Right atrium auricular region (tissue), 2 donors: ENCODE measurements at regions not wholly inside any gene's neighbourhood (a gene's known extent, or its start where the extent isn't known, plus 50 kb on each side); places are given as distances from the start of the nearest gene placed in this dataset.

Experiments used
- DNase-seq: peaks from one replicate; pipeline ENCODE4 v3.0.0-alpha.2; 2019; ENCODE audit warnings: low spot score
- H3K27ac ChIP-seq, 2 donors: fragments of 200-600 bp; sonication (generic); 1 replicate in 1 of 2; 2 replicates in 1 of 2; pipeline ENCODE4 v1.5.1; 2016 to 2019
- H3K27me3 ChIP-seq, 2 donors: fragments of 200-600 bp; sonication (generic); one replicate each; pipeline versions ENCODE4 v1.5.1 to v1.6.0; 2017 to 2019
- H3K36me3 ChIP-seq: fragments of 200-600 bp; sonication (generic); one replicate; pipeline ENCODE4 v1.5.1; 2016
- H3K4me1 ChIP-seq, 2 donors: fragments of 200-600 bp; sonication (generic); one replicate each; pipeline versions ENCODE4 v1.5.1 to v1.6.0; 2017 to 2019
- H3K4me3 ChIP-seq, 2 donors: fragments of 200-600 bp; sonication (generic); 1 replicate in 1 of 2; 2 replicates in 1 of 2; pipeline ENCODE4 v1.5.1; 2017 to 2019; ENCODE audit warnings: mild to moderate bottlenecking in 1 of 2, moderate library complexity in 1 of 2
- H3K9me3 ChIP-seq, 2 donors: fragments of 200-600 bp; sonication (generic); one replicate each; pipeline ENCODE4 v1.5.1; 2019
- TF ChIP-seq, protein P1 (sequence below), 2 donors: fragments of 200-600 bp; sonication (generic); IDR thresholded peaks; one replicate each; pipeline ENCODE4 v1.5.1; 2019; ENCODE audit warnings: antibody characterized with exemption in 2 of 2

DNA sequence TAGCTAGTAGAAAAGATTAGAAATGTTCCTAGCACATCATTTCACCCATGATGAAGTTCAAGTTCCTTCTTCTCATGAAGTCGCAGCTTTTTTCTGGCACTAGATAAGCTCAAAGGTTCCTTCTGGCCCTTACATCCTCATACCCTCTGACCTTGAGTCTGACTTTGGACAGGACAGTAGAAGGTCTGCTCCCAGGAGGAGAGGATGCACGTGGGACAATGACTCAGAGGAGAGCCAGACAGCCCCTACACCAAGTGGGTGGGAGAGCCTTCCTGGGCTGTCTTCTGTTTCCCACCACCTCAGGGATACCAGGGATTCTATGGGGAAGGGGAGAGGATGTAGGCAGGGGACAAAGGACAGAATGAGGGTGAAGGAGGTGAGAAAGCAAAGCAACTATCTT is 86.0 kb downstream of the HHIPL2 start:
- TF ChIP-seq, protein P1, sequence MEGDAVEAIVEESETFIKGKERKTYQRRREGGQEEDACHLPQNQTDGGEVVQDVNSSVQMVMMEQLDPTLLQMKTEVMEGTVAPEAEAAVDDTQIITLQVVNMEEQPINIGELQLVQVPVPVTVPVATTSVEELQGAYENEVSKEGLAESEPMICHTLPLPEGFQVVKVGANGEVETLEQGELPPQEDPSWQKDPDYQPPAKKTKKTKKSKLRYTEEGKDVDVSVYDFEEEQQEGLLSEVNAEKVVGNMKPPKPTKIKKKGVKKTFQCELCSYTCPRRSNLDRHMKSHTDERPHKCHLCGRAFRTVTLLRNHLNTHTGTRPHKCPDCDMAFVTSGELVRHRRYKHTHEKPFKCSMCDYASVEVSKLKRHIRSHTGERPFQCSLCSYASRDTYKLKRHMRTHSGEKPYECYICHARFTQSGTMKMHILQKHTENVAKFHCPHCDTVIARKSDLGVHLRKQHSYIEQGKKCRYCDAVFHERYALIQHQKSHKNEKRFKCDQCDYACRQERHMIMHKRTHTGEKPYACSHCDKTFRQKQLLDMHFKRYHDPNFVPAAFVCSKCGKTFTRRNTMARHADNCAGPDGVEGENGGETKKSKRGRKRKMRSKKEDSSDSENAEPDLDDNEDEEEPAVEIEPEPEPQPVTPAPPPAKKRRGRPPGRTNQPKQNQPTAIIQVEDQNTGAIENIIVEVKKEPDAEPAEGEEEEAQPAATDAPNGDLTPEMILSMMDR (IDR thresholded peaks at IDR 0.05), result no peak
- H3K36me3 ChIP-seq, result no peaks in the 10 kb centered on the region
- DNase-seq, result no peak
- no peaks in the 10 kb centered on the region for H3K27me3 ChIP-seq
- H3K4me3 ChIP-seq, result no peak overlapping the region
- no peak overlapping the region for H3K27ac ChIP-seq
- peaks cover 0 to 12% of the 10 kb centered on the region in 2 donors for H3K9me3 ChIP-seq
- peaks cover 0 to 12% of the 10 kb centered on the region in 2 donors for H3K4me1 ChIP-seq

DNA sequence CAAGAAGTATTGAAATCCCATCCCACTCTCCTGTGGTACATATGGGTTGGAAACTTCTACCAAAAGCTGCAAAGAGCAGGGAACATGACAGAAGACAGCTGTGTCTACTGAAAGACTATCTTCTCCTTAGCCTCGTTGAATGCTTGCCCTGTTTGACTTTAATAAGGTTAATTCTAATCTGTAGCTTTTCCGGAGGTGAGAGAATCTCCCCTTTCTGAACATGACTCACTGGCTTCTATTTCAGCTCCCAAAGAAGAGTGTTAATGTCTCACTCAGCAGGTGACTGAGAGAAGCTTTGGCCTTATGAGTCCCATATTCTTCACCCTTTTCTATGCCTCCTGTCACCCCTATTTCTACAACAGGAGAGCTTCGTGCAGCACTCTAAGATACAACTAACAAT is 88.3 kb downstream of the HHIPL2 start:
- Histone ChIP-seq H3K36me3 (no peaks in the 10 kb centered on the region), H3K4me1 (peaks cover 0 to 9% of the 10 kb centered on the region in 2 donors), H3K27me3 (no peaks in the 10 kb centered on the region), H3K27ac (no peak overlapping the region), H3K9me3 (peaks cover 0 to 14% of the 10 kb centered on the region in 2 donors), H3K4me3 (no peak overlapping the region)
- no peak for DNase-seq
- TF ChIP-seq, protein P1 (IDR thresholded peaks at IDR 0.05), result no peak

DNA sequence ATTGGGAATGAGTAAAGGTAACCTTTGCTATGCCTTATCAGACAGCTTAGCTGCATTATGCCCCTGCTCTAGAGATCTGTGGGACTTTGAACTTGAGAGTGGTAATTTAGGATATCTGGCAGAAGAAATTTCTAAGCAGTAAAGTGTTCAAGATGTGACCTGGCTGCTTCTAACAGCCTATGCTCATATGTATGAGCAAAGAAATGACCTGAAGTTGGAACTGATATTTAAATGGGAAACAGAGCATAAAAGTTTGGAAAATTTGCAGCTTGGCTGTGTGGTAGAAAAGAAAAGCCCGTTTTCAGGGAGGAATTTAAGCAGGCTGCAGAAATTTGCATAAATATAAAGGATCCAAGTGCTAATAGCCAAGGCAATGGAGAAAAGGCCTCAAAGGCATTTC is 90.4 kb downstream of the HHIPL2 start:
- TF ChIP-seq, protein P1 (IDR thresholded peaks at IDR 0.05), result no peak
- H3K4me3 ChIP-seq, result no peak overlapping the region
- H3K4me1 ChIP-seq, result peaks cover 0 to 12% of the 10 kb centered on the region in 2 donors
- H3K9me3 ChIP-seq, result peaks cover 0 to 14% of the 10 kb centered on the region in 2 donors
- H3K27me3 ChIP-seq, result no peaks in the 10 kb centered on the region
- no peaks in the 10 kb centered on the region for H3K36me3 ChIP-seq
- DNase-seq, result no peak
- H3K27ac ChIP-seq, result no peak overlapping the region

DNA sequence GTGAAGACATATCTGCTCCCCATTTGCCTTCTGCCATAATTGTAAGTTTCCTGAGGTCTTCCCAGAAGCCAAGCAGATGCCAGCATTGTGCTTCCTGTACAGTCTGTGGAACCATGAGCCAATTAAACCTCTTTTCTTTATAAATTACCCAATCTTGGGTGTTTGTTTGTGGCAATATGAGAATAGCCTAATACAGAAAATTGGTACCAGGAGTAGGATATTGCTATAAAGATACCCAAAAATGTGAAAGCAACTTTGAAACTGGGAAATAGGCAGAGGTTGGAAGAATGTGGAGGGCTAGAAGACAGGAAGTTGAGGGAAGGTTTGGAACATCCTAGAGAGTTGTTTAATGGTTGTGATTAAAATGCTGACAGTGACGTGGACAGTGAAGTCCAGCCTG is 90.8 kb downstream of the HHIPL2 start:
- Histone ChIP-seq H3K9me3 (peaks cover 0 to 14% of the 10 kb centered on the region in 2 donors), H3K4me1 (peaks cover 0 to 12% of the 10 kb centered on the region in 2 donors), H3K27me3 (no peaks in the 10 kb centered on the region), H3K4me3 (no peak overlapping the region), H3K36me3 (no peaks in the 10 kb centered on the region), H3K27ac (no peak overlapping the region)
- DNase-seq, result no peak
- TF ChIP-seq, protein P1 (IDR thresholded peaks at IDR 0.05), result no peak

DNA sequence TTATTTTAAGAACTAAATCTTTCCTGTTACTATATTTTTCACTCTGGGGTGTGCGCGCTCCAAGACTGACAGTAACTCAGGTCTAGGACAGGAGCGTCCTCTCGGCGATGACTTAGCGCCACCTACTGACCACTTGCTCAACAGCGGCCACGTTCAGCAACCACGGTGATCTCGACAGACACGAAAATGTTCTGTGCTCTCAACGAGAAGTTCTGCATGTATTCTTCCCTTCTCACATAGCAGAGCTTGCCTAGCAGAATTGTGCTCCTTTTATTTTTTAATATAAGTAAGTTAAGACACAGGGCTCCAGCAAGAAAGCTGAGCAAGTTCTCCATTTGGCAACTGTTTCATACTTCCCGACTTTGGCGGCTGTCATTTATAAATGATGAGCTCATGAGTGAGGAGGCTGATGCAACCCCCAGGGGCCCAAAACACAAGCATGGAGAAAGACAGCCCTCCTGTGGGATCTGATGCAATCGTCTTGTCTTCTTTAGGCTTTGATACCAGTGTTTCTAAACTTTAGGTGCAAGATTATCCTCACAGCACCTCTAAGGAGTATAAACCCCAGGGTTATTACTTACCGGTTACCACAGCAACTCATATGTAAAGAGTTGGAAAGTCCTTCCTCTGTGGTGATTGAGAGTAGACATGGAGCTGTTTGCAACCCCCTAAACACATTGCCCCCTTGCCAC is 92.6 kb downstream of the HHIPL2 start:
- H3K9me3 ChIP-seq, result peaks cover 0 to 14% of the 10 kb centered on the region in 2 donors
- peak; percentile 87 for DNase-seq
- peaks cover 0 to 12% of the 10 kb centered on the region in 2 donors for H3K4me1 ChIP-seq
- H3K36me3 ChIP-seq, result no peaks in the 10 kb centered on the region
- TF ChIP-seq, protein P1 (IDR thresholded peaks at IDR 0.05), result peak; percentile 86 to 95
- peak overlapping the region; percentile 2 to 29 for H3K27ac ChIP-seq
- H3K4me3 ChIP-seq, result peak overlapping the region in 1 of 2 donors; percentile 15
- H3K27me3 ChIP-seq, result no peaks in the 10 kb centered on the region

DNA sequence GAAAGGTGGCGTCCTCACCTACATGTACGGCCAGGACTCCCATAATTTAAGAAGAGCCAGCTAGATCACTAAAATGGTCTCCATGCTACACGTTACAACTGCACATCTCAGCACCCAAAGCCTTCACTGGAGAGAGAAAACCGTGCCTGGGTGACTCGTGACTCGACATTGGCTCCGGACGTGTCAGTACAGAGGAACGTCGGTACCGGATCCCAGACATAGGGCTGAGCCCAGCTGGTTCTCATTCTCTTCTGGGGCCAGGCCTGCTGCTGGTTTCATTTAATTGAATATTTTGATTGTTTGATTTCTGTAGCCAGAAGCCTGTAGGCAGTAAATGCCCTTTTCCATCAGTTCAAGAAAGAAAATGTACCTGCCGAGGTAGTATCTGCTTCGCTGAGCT is 93.1 kb downstream of the HHIPL2 start:
- H3K36me3 ChIP-seq, result no peaks in the 10 kb centered on the region
- peak overlapping the region in 1 of 2 donors; percentile 15 for H3K4me3 ChIP-seq
- TF ChIP-seq, protein P1 (IDR thresholded peaks at IDR 0.05), result no peak
- no peaks in the 10 kb centered on the region for H3K27me3 ChIP-seq
- peaks cover 0 to 12% of the 10 kb centered on the region in 2 donors for H3K4me1 ChIP-seq
- H3K9me3 ChIP-seq, result peaks cover 0 to 14% of the 10 kb centered on the region in 2 donors
- no peak for DNase-seq
- peak overlapping the region; percentile 2 to 29 for H3K27ac ChIP-seq
